ENCODE measurements at regions not wholly inside any gene's neighbourhood (a gene's known extent, or its start where the extent isn't known, plus 50 kb on each side); places are given as distances from the start of the nearest gene placed in this dataset.

DNA sequence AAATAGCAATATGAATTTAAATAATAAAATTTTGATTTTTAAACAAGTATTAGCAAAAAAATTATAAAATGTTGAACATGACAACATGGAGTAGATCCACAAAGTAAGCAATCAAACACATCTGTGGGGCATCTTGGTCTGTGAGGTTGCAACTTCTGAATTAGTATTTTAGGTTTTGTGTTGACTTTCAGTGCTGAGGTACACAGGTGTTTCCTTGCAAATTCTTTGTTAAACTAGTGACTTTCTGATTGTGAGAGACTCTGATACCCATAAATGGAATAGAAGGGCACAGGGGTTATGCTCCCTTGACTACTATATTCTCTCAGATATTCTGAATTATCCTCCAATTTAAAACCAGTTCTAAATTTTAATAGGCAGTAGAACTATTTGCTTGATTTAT is 841.7 kb downstream of the CDH8 start:
- intact Hi-C loops (cut with micrococcal nuclease), result no loop called here
- Mint-ChIP-seq H3K27ac (no peak overlapping the region), H3K4me3 (no peak overlapping the region), H3K4me1 (no peaks in the 10 kb centered on the region), H3K27me3 (no peaks in the 10 kb centered on the region), H3K9me3 (peaks cover 7 to 43% (median 28%) of the 10 kb centered on the region in 8 donors), H3K36me3 (no peaks in the 10 kb centered on the region)
- Histone ChIP-seq H3K36me3 (ENCODE audit: insufficient read depth, low read length) (no peaks in the 10 kb centered on the region), H3K27me3 (ENCODE audit: insufficient read depth, low read length) (no peaks in the 10 kb centered on the region), H3K4me1 (ENCODE audit: insufficient read depth, low read length) (no peaks in the 10 kb centered on the region), H3K27ac (ENCODE audit: low read depth, low read length) (no peak overlapping the region), H3K4me3 (ENCODE audit: low read length in 2 of 2) (no peak overlapping the region), H3K9me3 (ENCODE audit: control insufficient read depth in 1 of 2, low read length in 2 of 2) (no peaks in the 10 kb centered on the region)
- no peak for DNase-seq
- CTCF ChIA-PET (ENCODE audit: partially characterized antibody), result no interaction called here
- POLR2A ChIA-PET (ENCODE audit: partially characterized antibody), result no interaction called here

DNA sequence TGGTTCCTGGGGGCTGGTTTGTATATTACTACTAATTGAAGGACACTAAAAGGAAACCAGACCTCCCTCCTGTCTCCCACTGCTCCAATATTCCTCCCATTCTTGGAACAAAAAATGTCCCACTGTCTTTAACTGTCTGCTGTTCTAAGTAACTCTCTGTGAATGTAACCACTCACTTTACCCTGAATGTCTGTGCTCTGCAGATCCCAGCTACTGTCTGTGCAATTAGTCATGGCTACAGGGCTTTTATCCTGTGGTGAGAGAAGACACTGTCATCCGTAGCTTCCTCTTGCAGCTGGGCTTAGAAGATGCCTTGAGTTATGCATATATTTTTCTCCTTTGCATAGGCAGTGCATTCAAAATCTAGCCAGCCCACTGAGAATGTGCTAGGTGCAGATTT is 853.8 kb downstream of the CDH8 start:
- intact Hi-C loops (cut with micrococcal nuclease), result no loop called here
- DNase-seq, result no peak
- CTCF ChIA-PET (ENCODE audit: partially characterized antibody), result no interaction called here

DNA sequence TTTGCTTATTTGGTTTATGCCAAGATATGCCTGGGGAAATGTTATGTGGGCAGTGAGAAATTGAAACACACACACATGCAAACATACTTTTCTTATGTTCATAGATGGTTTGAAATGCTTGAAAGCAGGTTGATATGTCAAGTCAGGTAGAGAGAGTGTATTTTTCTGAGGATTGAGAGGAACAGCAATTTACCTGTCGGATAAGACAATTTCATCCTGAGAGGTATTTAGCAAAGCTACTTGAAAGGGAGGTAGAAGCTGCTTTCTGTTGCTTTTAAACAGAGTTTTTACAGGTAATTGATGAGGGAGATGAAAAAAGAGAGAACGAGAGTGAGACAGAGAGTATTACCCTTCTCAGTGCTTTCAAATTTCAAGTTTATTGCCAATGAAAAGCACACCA is 854.3 kb downstream of the CDH8 start:
- H3K9me3 ChIP-seq (ENCODE audit: control insufficient read depth in 1 of 2, low read length in 2 of 2), result peaks cover 0 to 1% of the 10 kb centered on the region in 2 donors
- Mint-ChIP-seq H3K27ac (no peak overlapping the region), H3K4me1 (no peaks in the 10 kb centered on the region), H3K36me3 (no peaks in the 10 kb centered on the region), H3K4me3 (no peak overlapping the region), H3K27me3 (no peaks in the 10 kb centered on the region), H3K9me3 (peaks cover 3 to 42% (median 27%) of the 10 kb centered on the region in 8 donors)
- no peaks in the 10 kb centered on the region for H3K36me3 ChIP-seq (ENCODE audit: insufficient read depth, low read length)
- H3K27ac ChIP-seq (ENCODE audit: low read depth, low read length), result no peak overlapping the region
- intact Hi-C loops (cut with micrococcal nuclease), result no loop called here
- no peaks in the 10 kb centered on the region for H3K4me1 ChIP-seq (ENCODE audit: insufficient read depth, low read length)
- no peak for DNase-seq
- no peak overlapping the region for H3K4me3 ChIP-seq (ENCODE audit: low read length in 2 of 2)
- ChIA-PET CTCF (ENCODE audit: partially characterized antibody) (no interaction called here), POLR2A (ENCODE audit: partially characterized antibody) (no interaction called here)
- H3K27me3 ChIP-seq (ENCODE audit: insufficient read depth, low read length), result no peaks in the 10 kb centered on the region

More for the DNA sequence above, 853.8 kb downstream of the CDH8 start:
- Mint-ChIP-seq H3K4me3 (no peak overlapping the region), H3K36me3 (no peaks in the 10 kb centered on the region), H3K4me1 (no peaks in the 10 kb centered on the region), H3K27ac (no peak overlapping the region), H3K27me3 (no peaks in the 10 kb centered on the region), H3K9me3 (peaks cover 3 to 39% (median 27%) of the 10 kb centered on the region in 8 donors)
- Histone ChIP-seq H3K4me3 (ENCODE audit: low read length in 2 of 2) (no peak overlapping the region), H3K27me3 (ENCODE audit: insufficient read depth, low read length) (no peaks in the 10 kb centered on the region), H3K4me1 (ENCODE audit: insufficient read depth, low read length) (no peaks in the 10 kb centered on the region), H3K27ac (ENCODE audit: low read depth, low read length) (no peak overlapping the region), H3K9me3 (ENCODE audit: control insufficient read depth in 1 of 2, low read length in 2 of 2) (peaks cover 0 to 4% of the 10 kb centered on the region in 2 donors), H3K36me3 (ENCODE audit: insufficient read depth, low read length) (no peaks in the 10 kb centered on the region)
- POLR2A ChIA-PET (ENCODE audit: partially characterized antibody), result no interaction called here

DNA sequence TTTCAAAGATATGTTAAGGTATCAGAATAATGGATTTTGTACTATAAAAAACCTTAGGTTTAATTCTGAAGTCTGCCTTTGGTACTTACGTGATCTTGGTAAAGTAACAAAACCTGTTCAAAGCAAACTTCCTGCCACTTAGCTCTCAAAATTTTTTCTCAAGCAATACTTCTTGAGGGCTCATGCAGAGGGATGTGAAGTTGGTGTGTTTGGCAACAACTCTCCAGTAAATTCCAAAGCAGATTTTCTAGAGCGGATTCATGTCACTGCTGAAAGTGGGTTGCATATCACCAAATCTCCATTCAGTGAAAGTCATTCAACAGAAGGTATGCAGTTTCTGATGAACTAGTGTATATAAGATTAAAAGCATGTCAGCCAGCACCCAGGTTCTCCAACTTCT is 856.7 kb downstream of the CDH8 start:
- Mint-ChIP-seq H3K27me3 (no peaks in the 10 kb centered on the region), H3K36me3 (no peaks in the 10 kb centered on the region), H3K4me1 (no peaks in the 10 kb centered on the region), H3K4me3 (no peak overlapping the region), H3K9me3 (peaks cover 3 to 49% (median 25%) of the 10 kb centered on the region in 8 donors), H3K27ac (no peak overlapping the region)
- no peaks in the 10 kb centered on the region for H3K9me3 ChIP-seq (ENCODE audit: control insufficient read depth in 1 of 2, low read length in 2 of 2)
- no peak overlapping the region for H3K4me3 ChIP-seq (ENCODE audit: low read length in 2 of 2)
- no peaks in the 10 kb centered on the region for H3K36me3 ChIP-seq (ENCODE audit: insufficient read depth, low read length)
- H3K4me1 ChIP-seq (ENCODE audit: insufficient read depth, low read length), result no peaks in the 10 kb centered on the region
- intact Hi-C loops (cut with micrococcal nuclease), result no loop called here
- DNase-seq, result no peak
- CTCF ChIA-PET (ENCODE audit: partially characterized antibody), result interaction anchor here (0.7 kb wide), 1 partner anchor 156 kb away, joined by 3 read pairs; no protein-coding TSS in a partner anchor
- POLR2A ChIA-PET (ENCODE audit: partially characterized antibody), result no interaction called here
- no peak overlapping the region for H3K27ac ChIP-seq (ENCODE audit: low read depth, low read length)
- no peaks in the 10 kb centered on the region for H3K27me3 ChIP-seq (ENCODE audit: insufficient read depth, low read length)

DNA sequence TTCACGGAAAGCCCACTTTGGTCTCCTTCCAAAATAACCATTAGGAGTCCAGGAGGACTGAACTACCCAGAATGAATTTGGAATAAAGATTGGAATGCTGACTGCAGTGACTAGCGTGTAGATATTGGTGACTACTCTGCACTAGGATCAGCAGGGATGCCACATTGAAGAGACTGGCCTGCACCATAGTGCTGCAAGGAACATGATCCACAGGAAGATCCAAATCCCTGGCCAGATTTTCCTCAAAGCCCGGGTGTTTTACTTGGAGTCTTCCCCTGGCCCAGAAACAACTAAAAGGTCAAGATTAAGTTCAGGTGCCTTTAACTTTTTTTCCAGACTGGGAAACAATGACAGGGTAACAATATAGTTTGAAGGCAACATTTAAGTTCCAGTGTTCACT is 870.4 kb downstream of the CDH8 start:
- no peaks in the 10 kb centered on the region for H3K36me3 ChIP-seq (ENCODE audit: insufficient read depth, low read length)
- ChIA-PET POLR2A (ENCODE audit: partially characterized antibody) (no interaction called here), CTCF (ENCODE audit: partially characterized antibody) (no interaction called here)
- no peaks in the 10 kb centered on the region for H3K4me1 ChIP-seq (ENCODE audit: insufficient read depth, low read length)
- H3K27me3 Mint-ChIP-seq, result no peaks in the 10 kb centered on the region
- no peaks in the 10 kb centered on the region for H3K4me1 Mint-ChIP-seq
- peaks cover 0 to 3% of the 10 kb centered on the region in 2 donors for H3K9me3 ChIP-seq (ENCODE audit: control insufficient read depth in 1 of 2, low read length in 2 of 2)
- intact Hi-C loops (cut with micrococcal nuclease), result no loop called here
- H3K4me3 ChIP-seq (ENCODE audit: low read length in 2 of 2), result no peak overlapping the region
- H3K27ac ChIP-seq (ENCODE audit: low read depth, low read length), result no peak overlapping the region
- H3K27ac Mint-ChIP-seq, result no peak overlapping the region
- DNase-seq, result no peak
- H3K4me3 Mint-ChIP-seq, result no peak overlapping the region
- no peaks in the 10 kb centered on the region for H3K36me3 Mint-ChIP-seq
- H3K9me3 Mint-ChIP-seq, result peaks cover 0 to 31% (median 24%) of the 10 kb centered on the region in 8 donors
- no peaks in the 10 kb centered on the region for H3K27me3 ChIP-seq (ENCODE audit: insufficient read depth, low read length)

DNA sequence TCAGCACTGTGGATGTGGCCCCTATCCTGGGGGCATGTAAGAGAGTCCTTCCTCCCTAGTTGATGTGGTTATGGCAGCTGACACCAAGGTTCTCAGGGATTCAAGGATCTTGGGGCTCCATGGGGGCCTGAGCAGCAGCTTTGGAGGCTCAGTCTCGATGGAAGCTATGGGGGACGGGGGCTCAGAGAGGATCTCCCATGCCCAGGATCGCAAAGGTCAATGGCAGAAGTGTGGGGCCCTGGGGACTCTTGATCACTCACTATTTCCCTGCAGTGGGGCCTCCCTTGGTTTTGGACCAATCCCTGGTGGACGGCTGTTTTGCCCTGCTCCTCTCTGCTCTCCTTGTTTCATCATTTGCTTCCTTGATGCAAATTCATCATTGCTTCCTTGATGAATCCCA is 885.9 kb downstream of the CDH8 start:
- H3K36me3 ChIP-seq (ENCODE audit: insufficient read depth, low read length), result no peaks in the 10 kb centered on the region
- POLR2A ChIA-PET (ENCODE audit: partially characterized antibody), result no interaction called here
- CTCF ChIA-PET (ENCODE audit: partially characterized antibody), result no interaction called here

DNA sequence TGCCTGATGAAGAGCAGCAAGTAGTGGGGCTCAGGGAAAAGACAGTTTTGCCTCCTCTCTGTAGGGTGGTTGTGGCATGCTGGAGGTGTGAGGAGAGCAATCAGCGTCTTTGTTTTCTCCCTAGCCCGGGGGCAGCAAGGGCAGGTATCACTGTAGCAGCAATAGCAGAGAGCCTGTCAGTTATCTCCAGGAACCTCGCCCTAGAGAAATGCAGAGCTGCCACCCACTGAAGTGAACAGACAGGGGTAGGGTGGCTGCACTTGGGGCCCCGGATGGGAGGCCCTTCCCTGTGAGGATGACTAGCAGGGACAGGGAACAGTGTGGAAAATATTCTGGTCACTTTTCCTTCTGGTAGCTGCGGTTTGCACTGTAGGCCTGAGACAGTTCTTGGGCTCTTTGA is 886.5 kb downstream of the CDH8 start:
- no peaks in the 10 kb centered on the region for H3K27me3 Mint-ChIP-seq
- H3K27ac Mint-ChIP-seq, result no peak overlapping the region
- Histone ChIP-seq H3K9me3 (ENCODE audit: control insufficient read depth in 1 of 2, low read length in 2 of 2) (peaks cover 0 to 5% of the 10 kb centered on the region in 2 donors), H3K27me3 (ENCODE audit: insufficient read depth, low read length) (no peaks in the 10 kb centered on the region), H3K36me3 (ENCODE audit: insufficient read depth, low read length) (no peaks in the 10 kb centered on the region), H3K4me1 (ENCODE audit: insufficient read depth, low read length) (no peaks in the 10 kb centered on the region), H3K27ac (ENCODE audit: low read depth, low read length) (no peak overlapping the region), H3K4me3 (ENCODE audit: low read length in 2 of 2) (no peak overlapping the region)
- DNase-seq, result no peak
- POLR2A ChIA-PET (ENCODE audit: partially characterized antibody), result no interaction called here
- no peaks in the 10 kb centered on the region for H3K36me3 Mint-ChIP-seq
- CTCF ChIA-PET (ENCODE audit: partially characterized antibody), result no interaction called here
- intact Hi-C loops (cut with micrococcal nuclease), result no loop called here
- H3K4me3 Mint-ChIP-seq, result no peak overlapping the region
- no peaks in the 10 kb centered on the region for H3K4me1 Mint-ChIP-seq
- peaks cover 3 to 38% (median 21%) of the 10 kb centered on the region in 8 donors for H3K9me3 Mint-ChIP-seq

More for the DNA sequence above, 885.9 kb downstream of the CDH8 start:
- Histone ChIP-seq H3K27ac (ENCODE audit: low read depth, low read length) (no peak overlapping the region), H3K4me1 (ENCODE audit: insufficient read depth, low read length) (no peaks in the 10 kb centered on the region), H3K9me3 (ENCODE audit: control insufficient read depth in 1 of 2, low read length in 2 of 2) (peaks cover 0 to 5% of the 10 kb centered on the region in 2 donors), H3K4me3 (ENCODE audit: low read length in 2 of 2) (no peak overlapping the region), H3K27me3 (ENCODE audit: insufficient read depth, low read length) (no peaks in the 10 kb centered on the region)
- intact Hi-C loops (cut with micrococcal nuclease), result no loop called here
- no peaks in the 10 kb centered on the region for H3K27me3 Mint-ChIP-seq
- H3K9me3 Mint-ChIP-seq, result peaks cover 3 to 42% (median 20%) of the 10 kb centered on the region in 8 donors
- no peak for DNase-seq
- H3K4me1 Mint-ChIP-seq, result no peaks in the 10 kb centered on the region
- no peak overlapping the region for H3K27ac Mint-ChIP-seq
- no peaks in the 10 kb centered on the region for H3K36me3 Mint-ChIP-seq
- H3K4me3 Mint-ChIP-seq, result no peak overlapping the region

DNA sequence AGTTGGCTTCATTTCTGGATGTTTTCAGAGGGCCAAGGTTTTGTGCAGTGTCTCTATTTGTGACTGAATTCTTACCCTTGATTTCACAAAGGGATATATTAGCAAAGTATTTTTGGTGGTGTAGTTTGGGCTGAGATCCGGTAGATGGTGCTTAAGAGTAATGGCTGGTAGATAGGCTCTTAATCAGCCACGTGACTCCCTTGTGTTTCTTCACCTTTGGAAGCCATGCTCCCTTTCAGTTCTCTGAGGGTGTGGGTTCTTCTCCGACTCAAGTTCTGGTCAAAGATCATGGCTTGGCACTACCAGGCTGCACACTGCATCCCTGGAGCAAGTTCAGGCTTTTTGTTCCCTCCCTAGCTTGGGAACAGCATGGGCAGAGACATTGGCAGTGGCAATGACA is 887.3 kb downstream of the CDH8 start:
- CTCF ChIA-PET (ENCODE audit: partially characterized antibody), result no interaction called here
- DNase-seq, result no peak
- Mint-ChIP-seq H3K9me3 (peaks cover 3 to 44% (median 25%) of the 10 kb centered on the region in 8 donors), H3K4me1 (no peaks in the 10 kb centered on the region), H3K27me3 (no peaks in the 10 kb centered on the region), H3K27ac (no peak overlapping the region), H3K4me3 (no peak overlapping the region), H3K36me3 (no peaks in the 10 kb centered on the region)
- H3K4me3 ChIP-seq (ENCODE audit: low read length in 2 of 2), result no peak overlapping the region
- H3K27ac ChIP-seq (ENCODE audit: low read depth, low read length), result no peak overlapping the region
- no peaks in the 10 kb centered on the region for H3K27me3 ChIP-seq (ENCODE audit: insufficient read depth, low read length)
- H3K9me3 ChIP-seq (ENCODE audit: control insufficient read depth in 1 of 2, low read length in 2 of 2), result peaks cover 0 to 5% of the 10 kb centered on the region in 2 donors
- POLR2A ChIA-PET (ENCODE audit: partially characterized antibody), result no interaction called here
- intact Hi-C loops (cut with micrococcal nuclease), result no loop called here
- H3K36me3 ChIP-seq (ENCODE audit: insufficient read depth, low read length), result no peaks in the 10 kb centered on the region
- no peaks in the 10 kb centered on the region for H3K4me1 ChIP-seq (ENCODE audit: insufficient read depth, low read length)

Measured in CD4-positive, alpha-beta memory T cell (primary cell).